NCI-H187 treated with DMSO at 0.1 percent for 48 hours (cell line): ENCODE measurements at regions not wholly inside any gene's neighbourhood (a gene's known extent, or its start where the extent isn't known, plus 50 kb on each side); places are given as distances from the start of the nearest gene placed in this dataset.

ENCODE experiments used
- DNase-seq: peaks from one replicate; lab custom pipeline; 2025; lab: John Stamatoyannopoulos, UW

DNA sequence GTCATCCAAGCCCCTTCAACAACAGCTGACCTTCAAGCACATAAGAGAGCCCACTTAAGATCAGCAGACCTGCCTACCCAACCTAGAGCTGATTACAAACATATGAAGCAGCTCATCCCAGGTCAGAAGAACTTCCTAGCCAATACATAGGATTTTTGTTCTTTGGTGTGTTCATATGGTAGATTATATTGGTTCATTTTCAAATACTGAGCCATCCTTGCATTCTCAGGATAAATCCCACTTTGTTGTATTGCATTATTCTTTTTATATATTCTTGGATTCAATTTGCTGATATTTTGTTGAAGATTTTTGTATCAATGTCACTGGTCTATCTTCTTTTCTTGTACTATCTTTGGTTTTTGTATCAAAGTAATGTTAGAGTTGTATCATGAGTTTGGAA is 107.3 kb upstream of the STT3B start:
- no peak for DNase-seq

DNA sequence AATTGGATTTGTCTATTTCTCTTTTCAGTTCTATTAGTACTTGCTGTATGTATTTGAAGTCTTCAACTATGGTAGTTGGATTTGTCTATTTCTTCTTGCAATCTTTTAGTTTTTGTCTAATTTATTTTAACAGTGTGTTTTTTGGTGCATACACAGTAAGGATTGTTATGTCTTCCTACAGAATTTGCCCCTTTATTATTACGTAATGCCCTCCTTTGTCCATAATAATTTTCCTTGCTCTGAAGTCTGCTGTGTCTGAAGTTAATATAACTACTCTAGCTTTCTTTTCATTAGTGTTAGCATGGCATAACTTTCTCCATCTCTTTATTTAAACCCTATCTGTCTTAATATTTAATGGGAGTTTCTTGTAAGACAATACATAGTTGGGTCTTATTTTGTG is 105.1 kb upstream of the STT3B start:
- no peak for DNase-seq

DNA sequence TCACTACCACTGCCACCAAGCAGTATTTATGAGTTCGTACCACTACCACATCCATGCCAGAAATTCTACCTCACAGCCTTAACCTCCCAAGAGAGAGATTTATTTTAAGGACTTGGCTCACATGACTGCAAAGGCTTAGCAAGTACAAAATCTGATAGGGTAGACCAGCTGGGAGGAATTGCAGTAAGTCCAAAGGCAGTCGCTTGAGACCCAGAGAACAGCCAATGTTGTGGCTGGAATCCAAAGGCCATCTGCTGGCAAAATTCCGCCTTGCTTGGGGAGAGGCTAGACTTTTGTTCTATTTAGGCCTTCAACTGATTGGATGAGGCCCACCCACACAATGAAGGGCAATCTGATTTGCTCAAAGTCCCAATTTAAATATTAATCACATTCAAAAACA is 101.4 kb upstream of the STT3B start:
- no peak for DNase-seq

DNA sequence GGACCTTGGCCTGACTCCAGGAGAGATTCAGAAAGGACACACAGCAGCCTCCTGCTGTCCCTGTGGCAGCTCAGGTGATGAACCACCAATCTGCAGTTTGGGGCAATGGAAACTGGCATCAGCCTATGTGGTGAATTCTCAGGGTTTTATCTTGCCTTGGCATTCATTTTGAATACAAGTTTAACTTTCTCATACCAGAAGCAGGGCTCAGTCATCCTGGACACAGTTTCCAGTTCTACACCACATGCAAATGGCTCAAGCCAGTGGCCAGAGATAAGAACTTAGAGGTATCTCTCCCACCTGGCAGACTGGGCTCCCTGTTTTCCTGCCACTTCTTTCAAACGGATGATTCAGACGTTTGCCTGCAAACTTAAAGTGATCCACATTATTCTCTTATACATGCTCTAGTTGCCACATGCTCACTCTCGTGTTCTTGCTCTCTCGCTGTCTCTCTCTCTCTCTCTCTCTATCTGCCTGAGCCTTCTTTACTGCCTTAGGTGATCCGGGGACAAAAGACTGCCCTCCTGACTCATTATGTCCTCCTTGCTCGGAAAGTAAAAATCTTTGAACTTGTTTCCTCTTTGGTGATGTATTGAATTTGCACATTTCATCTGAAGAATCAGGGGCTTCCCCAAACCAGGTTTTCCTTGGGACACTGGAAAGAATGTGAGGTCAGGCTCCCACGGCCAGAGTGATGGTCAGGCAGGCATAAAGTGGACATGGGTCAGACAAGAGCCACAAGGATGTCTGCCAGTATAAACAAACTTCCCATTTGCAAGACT is 99.6 kb upstream of the STT3B start:
- no peak for DNase-seq

DNA sequence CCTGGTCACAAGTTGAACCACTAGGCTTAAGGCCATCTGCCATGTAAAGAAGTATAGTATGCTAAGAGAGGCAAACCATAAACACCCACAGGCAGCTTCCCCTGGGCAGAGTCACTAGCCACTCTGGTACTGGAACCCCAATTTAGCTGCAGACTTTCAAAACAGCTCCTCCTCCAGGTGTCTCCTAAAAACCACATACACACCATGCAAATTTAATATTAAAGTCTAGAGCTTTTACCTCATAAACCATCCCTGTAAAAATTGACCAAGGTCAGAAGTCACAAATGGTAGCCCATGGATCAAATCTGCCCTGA is 99.1 kb upstream of the STT3B start:
- no peak for DNase-seq

DNA sequence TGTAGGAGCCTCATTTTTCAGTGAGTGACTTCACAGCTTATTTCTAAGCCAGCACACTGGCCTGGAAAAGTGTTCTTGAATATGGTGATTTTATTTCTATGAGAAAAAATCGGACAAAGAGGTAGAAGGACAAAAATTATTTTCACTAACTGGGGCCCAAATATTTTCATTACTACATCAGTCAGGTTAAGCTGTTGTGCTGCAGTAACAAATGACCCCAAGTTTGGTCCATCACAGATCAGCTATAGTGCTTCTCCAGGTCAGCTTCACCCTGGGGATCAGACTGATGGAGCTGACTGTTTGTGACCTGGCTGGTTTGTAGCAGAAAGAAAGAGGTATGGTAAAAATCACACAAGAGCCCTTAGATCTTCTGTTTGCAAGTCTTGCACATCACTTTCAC is 97.9 kb upstream of the STT3B start:
- DNase-seq: no peak

DNA sequence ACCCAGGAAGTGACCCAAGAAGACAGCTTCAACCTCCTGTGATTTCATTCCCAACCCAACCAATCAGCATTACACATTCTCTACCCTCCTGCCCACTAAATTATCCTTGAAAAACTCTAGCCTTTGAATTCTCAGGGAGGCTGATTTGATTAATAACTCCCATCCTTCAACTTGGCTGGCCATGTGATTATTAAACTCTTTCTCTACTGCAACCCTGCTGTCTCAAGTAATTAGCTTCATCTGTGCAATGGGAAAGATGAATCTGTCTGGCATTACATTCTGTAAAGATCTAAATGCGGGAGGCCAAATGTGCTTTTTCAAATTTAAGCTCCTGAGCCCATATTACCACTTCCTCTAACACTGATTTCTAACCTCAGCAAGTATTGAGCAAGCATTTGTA is 95.9 kb upstream of the STT3B start:
- no peak for DNase-seq

DNA sequence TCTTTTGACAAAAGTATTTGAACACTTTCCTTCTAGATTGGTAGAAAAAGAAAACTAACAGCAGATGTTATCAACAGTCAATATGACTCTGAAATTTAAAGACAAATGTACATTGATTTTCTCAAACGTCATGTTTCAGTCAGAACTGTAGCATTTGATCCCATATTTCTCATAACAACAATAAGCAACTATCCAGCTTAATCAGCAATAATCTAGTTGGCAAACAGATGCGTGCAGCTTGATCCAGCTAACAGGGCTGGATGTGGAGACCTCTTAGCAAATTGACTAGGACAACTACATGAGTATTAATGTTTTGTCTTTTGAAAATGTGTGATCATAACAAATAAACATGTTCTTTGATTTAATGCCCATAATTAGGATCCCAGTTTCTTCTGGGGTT is 94.0 kb upstream of the STT3B start:
- DNase-seq: no peak

DNA sequence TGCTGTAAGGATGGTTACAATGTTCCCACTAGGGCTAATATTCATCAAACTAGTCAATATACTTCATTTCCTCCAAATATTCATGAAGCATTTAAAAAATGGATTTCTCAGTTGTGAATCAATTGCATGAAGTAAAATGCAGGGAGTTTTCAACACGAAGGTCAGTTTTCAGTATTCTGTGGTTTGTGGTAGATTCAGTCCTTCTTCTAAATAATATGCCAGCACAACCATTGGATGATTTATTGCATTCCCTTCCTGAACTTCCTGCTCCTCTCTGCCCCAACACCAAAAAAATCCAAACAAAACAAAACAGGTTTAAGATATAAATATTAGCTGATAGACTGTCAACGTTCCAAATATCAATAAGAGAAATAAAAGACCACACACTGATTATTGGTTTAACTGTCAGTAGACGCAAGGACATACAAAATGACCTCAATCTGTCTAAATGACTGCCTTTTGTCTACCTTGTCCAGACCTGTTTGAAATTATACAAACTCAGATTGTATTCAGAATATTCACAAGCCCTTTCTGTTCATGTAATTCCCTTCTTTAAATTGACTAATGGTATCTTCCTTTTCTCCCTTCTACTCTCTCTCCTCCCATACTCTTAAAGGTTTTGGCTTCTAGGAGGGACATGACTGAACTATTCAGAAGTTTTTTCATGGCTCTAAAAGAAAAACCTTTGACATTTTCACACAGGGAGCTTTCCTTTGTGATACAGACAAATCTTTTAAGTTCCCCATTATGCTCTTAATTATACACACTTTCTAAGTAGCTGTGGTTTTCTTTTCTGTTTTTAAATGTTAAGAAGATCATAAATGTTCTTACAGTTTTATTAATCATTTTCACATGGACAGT is 92.6 kb upstream of the STT3B start:
- DNase-seq: no peak

DNA sequence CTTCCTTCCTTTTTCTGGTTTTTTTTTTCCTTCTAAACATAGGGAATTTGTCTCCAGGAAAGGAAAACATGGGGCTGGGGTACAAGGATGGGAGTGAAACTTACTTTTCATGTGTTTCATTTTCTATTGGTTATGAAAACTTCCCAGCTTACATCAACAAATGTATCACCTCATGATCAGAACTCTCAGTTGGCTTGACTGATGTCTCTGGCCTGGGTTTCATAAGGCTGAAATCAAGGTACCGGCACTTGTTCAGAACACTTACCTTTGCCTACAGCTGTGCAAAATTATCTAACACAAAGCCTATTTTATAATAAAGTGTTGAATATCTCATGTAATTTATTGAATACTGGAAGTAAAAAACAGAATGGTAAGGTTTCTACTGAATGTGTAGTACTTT is 91.8 kb upstream of the STT3B start:
- DNase-seq: no peak

DNA sequence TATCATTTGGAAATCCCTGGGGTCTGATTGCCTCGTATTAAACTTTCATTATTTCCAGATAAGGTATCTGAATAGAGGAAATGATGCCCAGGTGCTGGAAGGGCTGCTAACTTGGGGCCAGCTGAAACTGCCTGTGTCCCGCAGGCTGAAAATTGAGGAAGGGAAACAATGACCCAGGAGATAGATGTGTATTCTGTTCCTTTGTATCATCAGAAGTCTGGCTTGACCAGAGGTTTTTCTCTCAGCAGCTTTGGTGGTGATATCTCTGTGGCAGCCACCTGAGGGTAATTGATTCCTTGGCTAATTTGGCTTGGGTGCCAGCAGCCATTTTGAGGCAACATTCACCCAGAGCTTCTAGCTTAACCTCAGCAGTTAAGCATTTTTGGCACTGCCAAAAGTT is 90.0 kb upstream of the STT3B start:
- DNase-seq: no peak

DNA sequence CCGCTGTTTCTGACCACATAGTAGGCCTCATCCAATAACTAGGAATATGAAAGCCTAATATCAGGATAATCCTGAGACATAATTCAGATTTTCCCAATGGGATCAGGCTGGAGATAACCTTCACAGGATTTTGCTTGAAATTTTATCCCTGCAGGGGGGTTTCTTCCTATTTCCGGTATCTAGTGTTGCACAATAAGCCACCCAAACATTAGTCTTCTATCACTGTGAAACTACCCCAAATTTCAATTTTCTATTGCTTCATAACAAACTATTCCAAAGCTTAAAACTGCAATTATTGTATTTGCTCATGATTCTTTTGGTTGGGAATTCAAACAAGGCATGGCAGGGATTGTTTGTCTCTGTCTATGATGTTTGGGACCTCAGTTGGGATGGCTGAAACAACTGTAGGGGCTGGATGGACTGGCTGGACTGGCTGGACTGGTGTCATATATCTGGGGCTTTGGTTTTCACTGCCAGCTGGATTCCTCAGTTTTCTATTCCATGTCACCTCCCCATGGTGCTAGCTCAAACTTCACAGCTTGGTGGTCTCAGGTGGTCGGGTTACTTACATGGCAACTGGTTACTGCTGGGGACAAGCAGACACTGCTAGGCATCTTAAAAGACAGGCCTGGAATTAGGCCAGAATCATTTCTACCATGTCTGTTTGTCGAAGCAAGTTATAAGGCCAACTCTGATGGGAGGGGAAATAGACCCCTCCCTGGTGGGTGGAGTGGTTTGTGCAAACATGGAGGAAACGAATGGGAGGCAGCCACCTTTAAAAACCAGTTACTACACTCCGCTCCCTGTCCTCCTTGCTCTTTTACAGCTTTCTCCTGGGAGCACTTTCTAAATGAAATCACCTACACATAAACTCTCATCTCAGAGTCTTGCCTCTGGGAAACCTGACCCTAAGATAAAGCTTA is 88.2 kb upstream of the STT3B start:
- no peak for DNase-seq

DNA sequence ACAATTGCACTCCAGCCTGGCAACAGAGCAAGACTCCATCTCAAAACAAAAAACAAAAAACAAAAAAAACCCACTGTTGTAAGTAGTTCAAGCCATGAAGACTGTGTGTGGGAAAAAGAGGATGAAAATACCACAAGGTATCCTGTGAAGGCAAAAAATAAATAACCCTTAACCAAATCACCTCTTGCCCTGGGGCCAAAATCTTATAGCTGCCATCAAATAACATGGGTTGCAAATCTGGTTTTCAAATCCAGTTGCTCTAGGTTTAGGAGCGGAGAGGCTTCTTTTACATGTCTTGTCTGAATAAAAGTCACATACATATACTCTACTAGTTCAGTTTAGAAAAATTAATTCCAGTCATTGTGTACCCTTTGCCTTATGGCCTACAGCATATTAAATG is 87.0 kb upstream of the STT3B start:
- DNase-seq: no peak

DNA sequence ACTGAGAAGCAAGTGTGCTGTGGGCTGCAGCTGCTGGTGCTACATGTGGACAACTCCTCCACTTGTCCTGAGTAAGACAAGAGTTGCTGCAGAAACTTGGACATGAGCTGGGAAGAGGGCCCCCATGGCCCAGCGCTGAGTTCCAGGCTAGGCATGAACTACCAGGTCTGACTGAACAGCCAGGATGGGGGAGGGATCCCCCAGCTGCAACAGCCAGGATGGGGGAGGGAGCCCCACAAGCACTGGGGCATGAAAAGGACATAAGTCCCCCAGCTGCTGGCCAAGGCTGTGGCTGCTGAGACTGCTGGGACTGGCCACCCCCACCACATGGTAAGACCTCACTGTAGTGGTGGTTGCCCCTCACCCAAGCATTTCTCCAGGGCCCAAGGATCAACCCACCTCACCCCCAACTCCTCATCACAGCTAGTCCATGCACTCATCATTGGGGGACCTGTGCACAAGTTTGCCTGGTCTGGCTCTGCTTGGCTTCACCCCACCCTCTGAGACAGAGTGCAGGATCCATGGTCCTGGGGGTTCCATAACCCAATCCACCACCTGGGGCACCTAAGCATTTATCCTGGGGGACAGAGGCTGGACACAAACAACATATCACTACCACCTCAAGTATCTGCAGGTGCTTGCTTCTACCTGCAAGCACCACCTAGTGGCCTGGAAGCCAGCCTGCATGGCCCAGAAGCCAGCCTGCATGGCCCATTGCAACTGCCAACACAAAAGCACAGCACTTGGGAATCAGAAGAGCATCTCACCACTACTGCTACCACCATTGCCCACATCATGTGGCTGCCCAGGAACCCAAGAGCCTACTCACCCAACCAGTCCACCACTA is 84.5 kb upstream of the STT3B start:
- no peak for DNase-seq

DNA sequence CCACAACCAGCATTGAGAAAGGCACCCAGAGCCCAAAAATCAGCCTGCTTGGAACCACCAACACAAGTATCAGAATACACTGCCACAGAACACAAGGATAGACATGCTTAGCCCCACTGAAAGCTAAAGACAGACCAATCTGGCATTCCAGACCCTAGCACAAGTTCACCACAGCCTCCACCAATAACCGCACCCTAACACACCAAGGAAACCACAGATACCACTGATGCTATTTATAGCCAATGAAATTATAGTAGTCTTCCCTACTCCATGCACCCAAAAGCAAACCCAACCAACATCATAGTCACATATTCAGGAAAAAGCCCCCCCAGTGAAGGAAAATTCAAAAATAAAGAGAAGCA is 83.9 kb upstream of the STT3B start:
- no peak for DNase-seq

DNA sequence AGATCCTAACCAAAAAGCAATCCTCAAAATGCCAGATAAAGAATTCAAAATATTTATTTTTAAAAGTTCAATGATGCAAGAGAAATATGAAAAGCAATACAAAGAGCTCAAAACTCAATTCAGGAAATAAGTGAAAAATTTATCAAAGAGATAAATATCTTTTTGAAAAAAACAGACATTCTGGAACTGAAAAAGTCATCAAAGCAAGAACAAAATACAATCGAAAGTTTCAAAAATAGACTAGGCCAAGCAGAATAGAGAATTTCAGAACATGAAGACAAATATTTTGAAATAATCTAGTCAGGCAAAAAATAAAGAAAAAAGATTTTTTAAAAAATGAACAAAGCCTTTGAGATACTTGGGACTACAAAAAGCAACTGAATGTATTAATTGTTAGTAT is 83.4 kb upstream of the STT3B start:
- DNase-seq: no peak

DNA sequence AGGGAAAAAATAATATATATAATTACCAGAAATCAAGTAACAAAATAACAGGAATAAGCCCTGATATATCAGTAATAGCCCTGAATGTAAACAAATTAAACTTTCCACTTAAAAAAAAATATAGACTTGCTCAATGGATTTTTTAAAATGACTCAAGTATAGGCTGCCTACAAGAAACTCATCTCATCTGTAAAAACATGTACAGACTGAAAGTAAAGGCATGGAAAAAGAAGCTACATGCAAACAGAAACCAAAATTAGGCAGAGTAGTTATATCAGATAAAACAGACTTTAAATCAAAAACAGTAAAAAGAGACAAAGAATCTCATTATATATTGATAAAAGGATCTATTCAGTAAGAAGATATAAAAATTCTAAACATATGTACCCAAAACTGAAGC is 82.4 kb upstream of the STT3B start:
- no peak for DNase-seq

DNA sequence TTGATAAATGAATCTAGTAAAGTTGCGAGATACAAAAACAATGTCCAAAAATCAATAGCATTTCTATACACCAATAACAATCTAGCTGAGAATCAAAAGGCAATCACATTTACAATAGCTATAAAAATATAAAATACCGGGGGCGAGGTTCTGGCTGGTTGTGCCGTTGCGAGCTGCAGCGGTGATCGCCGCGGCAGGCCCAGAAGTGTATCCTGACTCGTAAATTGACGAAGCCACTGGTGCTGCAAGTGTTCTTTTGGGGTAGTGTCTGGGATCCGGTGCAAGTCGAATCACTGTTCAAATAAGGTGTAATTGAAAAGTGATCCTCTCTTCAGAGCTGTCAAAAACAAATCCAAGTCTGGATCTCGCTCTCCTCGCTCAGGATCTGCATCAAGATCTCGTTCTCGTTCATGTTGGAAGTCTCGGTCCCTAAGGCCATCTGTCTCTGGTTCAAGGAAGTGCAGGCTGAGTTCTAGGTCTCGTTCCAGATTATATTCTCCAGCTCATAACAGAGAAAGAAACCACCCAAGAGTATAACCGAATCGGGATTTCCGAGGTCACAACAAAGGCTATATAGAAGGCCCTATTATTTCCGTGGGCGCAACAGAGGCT is 80.1 kb upstream of the STT3B start:
- no peak for DNase-seq

DNA sequence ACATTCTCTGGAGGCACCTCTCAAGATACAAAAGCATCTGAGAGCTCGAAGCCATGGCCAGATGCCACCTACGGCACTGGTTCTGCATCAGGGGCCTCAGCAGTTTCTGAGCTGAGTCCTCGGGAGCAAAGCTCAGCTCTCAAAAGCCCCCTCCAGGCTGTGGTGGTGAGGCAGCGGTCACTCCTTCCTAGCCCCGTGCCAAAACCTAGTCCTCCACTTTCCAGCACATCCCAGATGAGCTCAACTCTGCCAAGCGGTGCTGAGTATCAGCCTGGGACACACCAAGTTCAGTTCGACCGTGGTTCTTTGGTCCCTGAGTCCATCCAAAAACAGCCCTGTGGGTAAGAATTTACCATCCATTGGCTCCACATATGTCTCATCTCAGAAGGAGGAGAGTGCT is 79.3 kb upstream of the STT3B start:
- no peak for DNase-seq

DNA sequence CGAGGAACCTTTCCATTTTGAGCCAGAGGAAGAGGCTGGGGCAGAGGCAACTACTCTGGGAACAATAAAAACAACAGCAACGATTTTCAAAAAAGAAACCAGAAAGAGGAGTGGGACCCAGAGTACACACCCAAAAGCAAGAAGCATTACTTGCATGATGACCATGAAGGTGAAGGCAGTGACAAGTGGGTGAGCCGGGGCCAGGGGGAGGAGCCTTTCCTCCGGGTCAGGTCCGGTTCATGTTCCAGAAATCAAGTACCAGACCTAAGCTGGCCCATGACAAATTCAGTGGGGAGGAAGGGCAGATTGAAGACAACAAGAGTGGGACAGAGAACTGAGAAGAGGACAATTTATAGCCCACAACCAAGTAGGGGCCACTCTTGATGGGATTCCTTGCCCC is 77.2 kb upstream of the STT3B start:
- DNase-seq: no peak

DNA sequence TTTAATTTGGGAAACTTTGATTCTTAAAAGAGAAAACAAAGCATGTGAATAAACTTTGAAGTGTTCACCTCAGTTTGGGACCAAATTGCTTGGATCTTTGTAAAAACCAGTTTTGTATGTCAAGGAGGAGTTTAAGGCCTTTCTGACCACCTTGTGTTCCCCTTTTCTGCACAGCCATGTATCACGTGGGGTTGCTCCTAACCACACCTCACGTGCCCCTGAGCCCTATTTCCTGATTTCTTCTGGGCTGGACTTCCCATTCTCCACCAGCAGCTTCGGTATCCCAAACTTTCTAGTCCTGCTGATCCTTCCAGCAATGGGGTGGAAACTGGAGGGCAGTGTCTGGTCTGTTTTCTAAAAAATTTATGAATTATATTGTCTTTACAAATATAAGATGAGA is 76.4 kb upstream of the STT3B start:
- DNase-seq: no peak
